ENCODE measurements at regions not wholly inside any gene's neighbourhood (a gene's known extent, or its start where the extent isn't known, plus 50 kb on each side); places are given as distances from the start of the nearest gene placed in this dataset.
"Not testable (repeated sequence)": the region's sequence is repeated elsewhere in the genome, so short reads cannot be mapped to it uniquely, and the experiment has no call there.

- H3K18ac ChIP-seq (ENCODE audit: extremely low read depth, low read length); H3K79me1 ChIP-seq (ENCODE audit: low read depth, low read length); FAIRE-seq; POLR2A ChIA-PET (ENCODE audit: partially characterized antibody); H3K23me2 ChIP-seq (ENCODE audit: low read depth, low read length); H4K5ac ChIP-seq (ENCODE audit: insufficient read length, low read depth, low read length); H3K14ac ChIP-seq (ENCODE audit: insufficient read length); CTCF ChIA-PET (ENCODE audit: partially characterized antibody); H2AK5ac ChIP-seq (ENCODE audit: low read depth, low read length); H3K56ac ChIP-seq (replicated peaks; ENCODE audit: insufficient read length, low read depth, low read length); H2BK12ac ChIP-seq (ENCODE audit: low read depth, low read length); H4K20me1 ChIP-seq (replicated peaks in 1 of 2; ENCODE audit: control insufficient read depth in 1 of 2, insufficient read depth in 2 of 2, low read length in 2 of 2); H3K36me3 ChIP-seq (ENCODE audit: control insufficient read depth in 2 of 4, insufficient read depth in 4 of 4, low read length in 3 of 4); H3K9ac ChIP-seq (replicated peaks in 1 of 4; ENCODE audit: extremely low read depth in 1 of 4, low read depth in 3 of 4, low read length in 3 of 4); H4K91ac ChIP-seq (replicated peaks; ENCODE audit: insufficient read length, low read length); H3K4me3 ChIP-seq (ENCODE audit: extremely low read depth in 1 of 4, insufficient read depth in 2 of 4, low read depth in 3 of 4, low read length in 4 of 4); H3K23ac ChIP-seq (ENCODE audit: insufficient read length); H3K4me2 ChIP-seq (ENCODE audit: insufficient read depth in 1 of 2, low read depth in 2 of 2, low read length in 2 of 2); H3K9me3 ChIP-seq (ENCODE audit: insufficient read depth in 2 of 2, low read depth in 1 of 2, low read length in 1 of 2); H3K27ac ChIP-seq (ENCODE audit: low read depth, low read length); H4K8ac ChIP-seq (ENCODE audit: extremely low read depth, insufficient read depth, low read length); H3K79me2 ChIP-seq (ENCODE audit: control insufficient read depth in 1 of 2, insufficient read depth in 2 of 2, low read length in 2 of 2); H3K4ac ChIP-seq (replicated peaks; ENCODE audit: insufficient read length, low read depth, low read length); H2BK20ac ChIP-seq (ENCODE audit: low read length); H2BK15ac ChIP-seq (ENCODE audit: low read length); H3K27me3 ChIP-seq (replicated peaks in 1 of 4; ENCODE audit: control insufficient read depth in 3 of 4, extremely low read depth in 1 of 4, insufficient read depth in 3 of 4, low read length in 3 of 4); H2BK120ac ChIP-seq (replicated peaks; ENCODE audit: low read depth, low read length); H2BK5ac ChIP-seq (ENCODE audit: low read depth, low read length): not testable (repeated sequence)
- Histone ChIP-seq H3K4me1 (replicated peaks in 1 of 4; ENCODE audit: control insufficient read depth in 3 of 4, insufficient read depth in 4 of 4, low read length in 3 of 4) (peaks cover 2 to 12% (median 8%) of the 10 kb centered on the region in 4 experiments; a peak in 5 of 7 replicates), H2AFZ (ENCODE audit: low read length) (0 out of 2 replicates have a peak overlapping the region, but pooled peaks have one; percentile 50)
- DNase-seq (ENCODE audit: low read depth in 1 of 2, low spot score in 2 of 2), result peak in 1 of 2 experiments; percentile 8
- 90% methylated on average over 3 of the region's 4 CpGs; no CpG with 5 or more reads in 1 of the 2 experiments for WGBS, 2 experiments (ENCODE audit: extremely low coverage in 1 of 2, insufficient coverage in 1 of 2, insufficient read length in 1 of 2, insufficient replicate concordance in 2 of 2, low coverage in 1 of 2, low lambda C conversion rate in 2 of 2, missing lambda C conversion rate in 1 of 2)
These were observed 88.7 kb upstream of the NCK2 start for GRCh38 chr2:105655723-105656606.
